Transverse colon (tissue), 4 donors: ENCODE measurements at regions not wholly inside any gene's neighbourhood (a gene's known extent, or its start where the extent isn't known, plus 50 kb on each side); places are given as distances from the start of the nearest gene placed in this dataset.

Source experiments
- DNase-seq: peaks from one replicate; pipeline ENCODE4 v3.0.0-alpha.2; 2019
- H3K27ac ChIP-seq, 4 donors: fragments of 200-600 bp; sonication (generic); 2 replicates each; pipeline ENCODE4 v1.5.1; 2016 to 2018; ENCODE audit warnings: inconsistent platforms in 4 of 4
- H3K27me3 ChIP-seq: fragments of 200-600 bp; sonication (generic); 2 replicates; pipeline ENCODE4 v1.5.1; 2017; ENCODE audit warnings: inconsistent platforms
- H3K36me3 ChIP-seq, 4 donors: fragments of 200-600 bp; sonication (generic); 2 replicates each; pipeline ENCODE4 v1.5.1; 2017 to 2019; ENCODE audit warnings: inconsistent platforms in 4 of 4
- H3K4me1 ChIP-seq, 4 donors: fragments of 200-600 bp; sonication (generic); 2 replicates each; pipeline ENCODE4 v1.5.1; 2017 to 2020; ENCODE audit warnings: inconsistent platforms in 4 of 4
- H3K4me3 ChIP-seq, 4 donors: fragments of 200-600 bp; sonication (generic); 1 replicate in 1 of 4; 2 replicates in 3 of 4; pipeline versions ENCODE4 v1.5.1 to v1.6.1; 2017 to 2019; ENCODE audit warnings: inconsistent platforms in 4 of 4
- H3K9me3 ChIP-seq, 2 donors: fragments of 200-600 bp; sonication (generic); 2 replicates each; pipeline ENCODE4 v1.5.1; 2017 to 2019; ENCODE audit warnings: inconsistent platforms in 2 of 2
- EP300 ChIP-seq: sonication (generic); formaldehyde crosslinking; IDR thresholded peaks from one replicate; pipeline ENCODE4 v1.6.1; 2017; ENCODE audit warnings: antibody characterized with exemption, low read depth
- POLR2A ChIP-seq: fragments of 450-650 bp; IDR thresholded peaks from one replicate; pipeline ENCODE4 v1.6.1; 2016; ENCODE audit warnings: antibody characterized with exemption, mild to moderate bottlenecking, moderate library complexity
- POLR2AphosphoS5 ChIP-seq, 3 donors: sonication (generic); formaldehyde crosslinking; IDR thresholded peaks; one replicate each; pipeline ENCODE4 v1.6.1; 2016; ENCODE audit warnings: antibody characterized with exemption in 3 of 3
- WGBS, 2 donors: methylation state at CpG; one replicate each; pipeline ENCODE4 v1.1.5; 2018; ENCODE audit warnings: low coverage in 1 of 2; 5-methylcytosine and 5-hydroxymethylcytosine counted together
- in situ Hi-C, 4 donors: fragments of 200-750 bp; cut with MboI; loops; one replicate each; pipeline versions ENCODE4 v1.15.0 to v1.15.1; 2017; ENCODE audit warnings: low sequenced_read_pairs in 3 of 4, low pct_ligation_motif_present in 1 of 4, low pct_unique_long_range_greater_than_20kb in 1 of 4
- intact Hi-C: fragments of 100-400 bp; cut with DNase I; formaldehyde crosslinking; loops from one replicate; pipeline ENCODE4 v1.15.1; 2023; ENCODE audit warnings: low total_unique reads
- TF ChIP-seq, protein P1 (sequence below), 5 experiments: fragments of 200-600 bp in 3 of 5; fragments of 450-650 bp in 2 of 5; sonication (generic) in 3 of 5; IDR thresholded peaks; 1 replicate in 2 of 5; 2 replicates in 3 of 5; pipeline ENCODE4 v1.5.1; 2016 to 2017; ENCODE audit warnings: antibody characterized with exemption in 5 of 5, inconsistent platforms in 3 of 5, mild to moderate bottlenecking in 2 of 5, moderate library complexity in 1 of 5

DNA sequence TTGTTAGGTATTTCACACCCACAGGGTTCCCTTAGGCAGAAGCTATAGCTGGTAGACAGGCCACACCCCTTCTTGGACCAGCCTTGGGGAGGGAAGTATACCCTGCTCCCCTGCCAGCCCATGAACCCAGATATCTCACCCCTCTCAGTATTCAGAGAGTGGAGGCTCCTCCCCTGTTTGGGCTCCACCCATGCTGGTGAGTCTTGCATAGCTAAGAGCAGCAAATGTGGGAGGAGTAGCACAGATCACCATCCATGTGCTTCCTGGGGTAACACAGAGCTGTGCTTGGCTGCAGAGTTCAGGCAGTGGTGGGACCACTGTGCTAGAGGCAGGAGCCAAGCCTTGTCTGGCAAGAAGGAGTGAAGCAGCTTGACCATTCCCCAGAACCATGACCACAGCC is 427.2 kb downstream of the ZIC1 start:
- in situ Hi-C loops (no loop called here), intact Hi-C loops (no loop called here)
- H3K27me3 ChIP-seq: no peaks in the 10 kb centered on the region
- no peak overlapping the region for H3K27ac ChIP-seq
- no peaks in the 10 kb centered on the region for H3K9me3 ChIP-seq
- H3K4me3 ChIP-seq: no peak overlapping the region
- H3K36me3 ChIP-seq: no peaks in the 10 kb centered on the region
- no peak for DNase-seq
- no peaks in the 10 kb centered on the region for H3K4me1 ChIP-seq
- TF ChIP-seq POLR2A (no peak), EP300 (no peak), POLR2AphosphoS5 (IDR thresholded peaks at IDR 0.05) (no peak)
- TF ChIP-seq, protein P1, sequence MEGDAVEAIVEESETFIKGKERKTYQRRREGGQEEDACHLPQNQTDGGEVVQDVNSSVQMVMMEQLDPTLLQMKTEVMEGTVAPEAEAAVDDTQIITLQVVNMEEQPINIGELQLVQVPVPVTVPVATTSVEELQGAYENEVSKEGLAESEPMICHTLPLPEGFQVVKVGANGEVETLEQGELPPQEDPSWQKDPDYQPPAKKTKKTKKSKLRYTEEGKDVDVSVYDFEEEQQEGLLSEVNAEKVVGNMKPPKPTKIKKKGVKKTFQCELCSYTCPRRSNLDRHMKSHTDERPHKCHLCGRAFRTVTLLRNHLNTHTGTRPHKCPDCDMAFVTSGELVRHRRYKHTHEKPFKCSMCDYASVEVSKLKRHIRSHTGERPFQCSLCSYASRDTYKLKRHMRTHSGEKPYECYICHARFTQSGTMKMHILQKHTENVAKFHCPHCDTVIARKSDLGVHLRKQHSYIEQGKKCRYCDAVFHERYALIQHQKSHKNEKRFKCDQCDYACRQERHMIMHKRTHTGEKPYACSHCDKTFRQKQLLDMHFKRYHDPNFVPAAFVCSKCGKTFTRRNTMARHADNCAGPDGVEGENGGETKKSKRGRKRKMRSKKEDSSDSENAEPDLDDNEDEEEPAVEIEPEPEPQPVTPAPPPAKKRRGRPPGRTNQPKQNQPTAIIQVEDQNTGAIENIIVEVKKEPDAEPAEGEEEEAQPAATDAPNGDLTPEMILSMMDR (IDR thresholded peaks at IDR 0.05): no peak

DNA sequence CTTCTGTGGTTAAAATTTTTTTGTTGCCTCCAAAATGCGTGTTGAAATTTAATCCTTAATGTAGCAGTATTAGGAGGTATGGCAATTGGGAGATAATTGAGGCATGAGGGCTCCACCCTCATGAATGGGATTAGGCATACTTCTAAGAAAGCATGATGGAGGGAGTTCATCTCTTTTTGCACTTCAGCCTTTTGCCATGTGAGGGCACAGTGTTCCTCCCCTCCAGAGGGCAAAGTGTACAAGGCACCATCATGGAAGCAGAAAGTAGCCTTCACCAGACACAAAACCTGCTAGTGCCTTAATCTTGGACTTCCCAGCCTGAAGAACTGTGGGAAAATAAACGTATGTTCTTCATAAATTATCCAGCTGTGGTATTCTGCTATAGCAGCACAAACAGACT is 429.5 kb downstream of the ZIC1 start:
- in situ Hi-C loops: no loop called here
- Histone ChIP-seq H3K4me1 (no peaks in the 10 kb centered on the region), H3K27me3 (no peaks in the 10 kb centered on the region), H3K4me3 (no peak overlapping the region), H3K36me3 (no peaks in the 10 kb centered on the region), H3K27ac (no peak overlapping the region), H3K9me3 (no peaks in the 10 kb centered on the region)
- 72 to 81% methylated on average over 2 of the region's 2 CpGs for WGBS, 2 donors
- intact Hi-C loops: no loop called here
- TF ChIP-seq EP300: no peak
- TF ChIP-seq, protein P1 (IDR thresholded peaks at IDR 0.05): peak in 2 of 5 experiments; percentile 11 to 23
- no peak for DNase-seq

DNA sequence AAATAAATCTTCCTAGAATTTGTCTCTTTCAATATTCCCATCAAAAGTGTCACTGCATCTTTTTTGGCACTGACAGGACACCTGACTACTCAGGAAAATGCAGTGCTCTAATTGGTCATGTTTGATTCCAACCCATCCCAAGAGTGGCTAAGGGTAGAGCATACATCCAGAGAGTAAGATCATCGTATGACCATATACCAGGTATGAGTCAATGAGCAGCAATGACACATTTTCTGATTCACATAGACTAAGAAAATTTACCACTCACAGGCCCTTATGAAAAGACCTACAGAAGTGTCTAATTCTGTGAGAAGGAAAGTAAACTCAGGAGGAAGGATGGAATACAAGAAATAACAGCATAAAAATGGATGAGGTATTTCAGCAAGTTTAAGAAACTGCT is 434.2 kb downstream of the ZIC1 start:
- Histone ChIP-seq H3K4me1 (peaks cover 0 to 3% (median 0%) of the 10 kb centered on the region in 4 donors), H3K4me3 (no peak overlapping the region), H3K27ac (no peak overlapping the region), H3K9me3 (no peaks in the 10 kb centered on the region), H3K36me3 (no peaks in the 10 kb centered on the region), H3K27me3 (no peaks in the 10 kb centered on the region)
- intact Hi-C loops: no loop called here
- in situ Hi-C loops: no loop called here
- DNase-seq: no peak
- TF ChIP-seq POLR2A (no peak), POLR2AphosphoS5 (IDR thresholded peaks at IDR 0.05) (no peak), EP300 (no peak)
- TF ChIP-seq, protein P1 (IDR thresholded peaks at IDR 0.05): no peak
- 75 to 92% methylated on average over 1 of the region's 1 CpG for WGBS, 2 donors

DNA sequence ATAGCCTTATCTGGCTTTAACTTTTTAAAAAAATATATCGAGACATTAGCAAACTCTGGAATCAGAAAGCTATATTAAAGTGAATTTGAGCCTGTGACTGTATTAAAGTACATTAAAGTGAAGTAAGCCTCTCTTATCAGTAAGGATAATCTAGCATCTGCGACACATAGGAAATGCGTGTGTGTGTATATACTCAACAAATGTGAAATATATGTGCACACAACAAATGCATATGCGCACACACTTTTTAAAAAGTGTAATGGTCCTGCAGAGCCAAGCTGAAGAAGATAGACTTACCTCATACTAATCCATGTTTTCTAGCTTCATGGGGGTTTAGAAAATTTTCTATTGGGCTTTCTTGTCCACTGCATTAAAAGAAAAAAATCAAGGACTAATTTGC is 437.1 kb downstream of the ZIC1 start:
- 64 to 70% methylated on average over 3 to 4 of the region's 4 CpGs for WGBS, 2 donors
- no peak for TF ChIP-seq EP300
- TF ChIP-seq POLR2AphosphoS5 (IDR thresholded peaks at IDR 0.05): no peak
- no peak for TF ChIP-seq POLR2A
- intact Hi-C loops (no loop called here), in situ Hi-C loops (no loop called here)
- no peak for DNase-seq
- Histone ChIP-seq H3K4me1 (peaks cover 0 to 3% (median 0%) of the 10 kb centered on the region in 4 donors), H3K9me3 (no peaks in the 10 kb centered on the region), H3K4me3 (no peak overlapping the region), H3K36me3 (no peaks in the 10 kb centered on the region), H3K27ac (no peak overlapping the region), H3K27me3 (no peaks in the 10 kb centered on the region)

DNA sequence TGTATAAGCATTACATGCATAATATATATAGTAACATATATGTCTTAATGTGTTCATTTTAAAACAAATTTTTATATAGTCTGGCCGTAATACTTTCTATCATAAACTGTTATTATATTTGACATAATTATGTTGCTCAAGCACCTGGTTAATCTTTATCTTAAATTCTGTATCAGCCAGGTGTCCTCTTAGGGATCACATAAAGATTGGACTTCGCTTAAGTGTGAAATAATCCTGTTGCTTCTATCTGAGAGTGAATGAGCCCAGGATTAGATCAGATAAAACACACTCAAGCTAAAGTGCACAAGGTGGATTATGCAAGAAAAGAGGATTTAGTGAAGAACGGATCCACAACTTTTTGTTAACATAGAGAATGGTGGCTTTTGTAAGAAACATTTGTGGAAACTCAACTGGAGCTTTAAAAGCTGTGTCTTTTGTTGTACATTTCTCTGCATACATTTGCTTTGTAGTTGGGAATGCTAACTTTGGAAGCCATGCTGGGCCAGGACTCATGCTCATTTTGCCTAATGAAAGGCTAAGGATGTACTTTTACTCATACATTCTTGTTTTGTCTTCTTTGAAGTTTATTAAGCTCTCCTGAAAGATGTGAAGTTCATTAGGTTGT is 437.8 kb downstream of the ZIC1 start:
- H3K9me3 ChIP-seq: no peaks in the 10 kb centered on the region
- in situ Hi-C loops: no loop called here
- intact Hi-C loops: no loop called here
- no peaks in the 10 kb centered on the region for H3K27me3 ChIP-seq
- no peak for TF ChIP-seq POLR2A
- TF ChIP-seq, protein P1 (IDR thresholded peaks at IDR 0.05): no peak
- no peak for TF ChIP-seq EP300
- TF ChIP-seq POLR2AphosphoS5 (IDR thresholded peaks at IDR 0.05): no peak
- 45 to 59% methylated on average over 3 of the region's 3 CpGs for WGBS, 2 donors
- peaks cover 0 to 3% (median 0%) of the 10 kb centered on the region in 4 donors for H3K4me1 ChIP-seq
- no peak overlapping the region for H3K4me3 ChIP-seq
- no peak for DNase-seq
- H3K27ac ChIP-seq: no peak overlapping the region
- H3K36me3 ChIP-seq: no peaks in the 10 kb centered on the region
